C4-2B (cell line): ENCODE measurements at regions not wholly inside any gene's neighbourhood (a gene's known extent, or its start where the extent isn't known, plus 50 kb on each side); places are given as distances from the start of the nearest gene placed in this dataset.

Experiments
- ZFX ChIP-seq: fragments of 450-650 bp; IDR thresholded peaks from 2 replicates; pipeline ENCODE4 v1.6.1; 2017
- TF ChIP-seq, protein P1 (sequence below): fragments of 450-650 bp; conservative IDR thresholded peaks from 2 replicates; pipeline ENCODE4 v1.5.1; 2017; ENCODE audit warnings: mild to moderate bottlenecking

- TF ChIP-seq, protein P1, sequence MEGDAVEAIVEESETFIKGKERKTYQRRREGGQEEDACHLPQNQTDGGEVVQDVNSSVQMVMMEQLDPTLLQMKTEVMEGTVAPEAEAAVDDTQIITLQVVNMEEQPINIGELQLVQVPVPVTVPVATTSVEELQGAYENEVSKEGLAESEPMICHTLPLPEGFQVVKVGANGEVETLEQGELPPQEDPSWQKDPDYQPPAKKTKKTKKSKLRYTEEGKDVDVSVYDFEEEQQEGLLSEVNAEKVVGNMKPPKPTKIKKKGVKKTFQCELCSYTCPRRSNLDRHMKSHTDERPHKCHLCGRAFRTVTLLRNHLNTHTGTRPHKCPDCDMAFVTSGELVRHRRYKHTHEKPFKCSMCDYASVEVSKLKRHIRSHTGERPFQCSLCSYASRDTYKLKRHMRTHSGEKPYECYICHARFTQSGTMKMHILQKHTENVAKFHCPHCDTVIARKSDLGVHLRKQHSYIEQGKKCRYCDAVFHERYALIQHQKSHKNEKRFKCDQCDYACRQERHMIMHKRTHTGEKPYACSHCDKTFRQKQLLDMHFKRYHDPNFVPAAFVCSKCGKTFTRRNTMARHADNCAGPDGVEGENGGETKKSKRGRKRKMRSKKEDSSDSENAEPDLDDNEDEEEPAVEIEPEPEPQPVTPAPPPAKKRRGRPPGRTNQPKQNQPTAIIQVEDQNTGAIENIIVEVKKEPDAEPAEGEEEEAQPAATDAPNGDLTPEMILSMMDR = no peak
- TF ChIP-seq ZFX = no peak
These were observed 509.5 kb downstream of the DTWD2 start for GRCh38 chr5:118478852-118479251.
